ENCODE measurements at regions not wholly inside any gene's neighbourhood (a gene's known extent, or its start where the extent isn't known, plus 50 kb on each side); places are given as distances from the start of the nearest gene placed in this dataset.
A peak's percentile ranks its signal among the peaks of the same experiment; 100 is the strongest.

DNA sequence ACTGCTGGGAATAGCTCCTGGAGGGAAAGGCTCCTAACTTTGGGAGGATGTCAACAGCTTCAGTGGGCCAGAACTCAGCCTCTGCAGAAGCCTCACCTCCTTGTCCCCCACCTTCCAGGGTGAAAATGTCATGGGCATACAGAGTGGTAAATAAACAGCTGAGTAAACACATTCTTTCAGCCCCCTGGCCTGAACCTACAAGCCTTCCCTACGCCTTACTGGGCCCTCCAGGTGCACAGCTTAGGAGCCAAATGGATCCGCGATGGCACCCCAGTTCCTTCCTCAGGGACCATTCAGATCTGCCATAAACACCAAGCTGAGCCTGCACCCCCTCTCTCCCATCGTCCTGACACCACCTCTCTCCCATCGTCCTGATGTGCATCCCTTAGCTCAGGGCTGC, 126.2 kb upstream of the IGF1R start:
- Histone ChIP-seq H3K4me1 (ENCODE audit: control insufficient read depth, extremely low read depth, insufficient read depth, low read length) (peaks cover 2% of the 10 kb centered on the region), H3K4me2 (ENCODE audit: extremely low read depth, insufficient read depth, low read length) (no peak overlapping the region), H3K9ac (ENCODE audit: insufficient read depth, low read length) (no peak overlapping the region), H3K79me2 (ENCODE audit: control insufficient read depth, insufficient read depth, low read length) (no peaks in the 10 kb centered on the region), H2AFZ (ENCODE audit: low read length) (no peak overlapping the region), H4K20me1 (ENCODE audit: control insufficient read depth, extremely low read depth, insufficient read depth, low read length) (no peaks in the 10 kb centered on the region), H3K9me3 (ENCODE audit: control insufficient read depth, insufficient read depth, low read depth, low read length) (no peaks in the 10 kb centered on the region), H3K36me3 (ENCODE audit: control insufficient read depth, insufficient read depth, low read length) (no peaks in the 10 kb centered on the region), H3K4me3 (replicated peaks in 1 of 4; ENCODE audit: control extremely low read depth in 1 of 4, insufficient read depth in 1 of 4, low read depth in 3 of 4, low read length in 4 of 4) (no peak overlapping the region), H3K27me3 (ENCODE audit: control insufficient read depth, insufficient read depth, low read length) (no peaks in the 10 kb centered on the region), H3K27ac (ENCODE audit: insufficient read depth, low read length) (no peak overlapping the region)
- DNase-seq (ENCODE audit: low read depth in 2 of 2): no peak
- no peak for TF ChIP-seq CTCF (conservative IDR thresholded peaks at IDR 0.05 in 1 of 2, IDR thresholded peaks at IDR 0.05 in 1 of 2; ENCODE audit: low read depth in 1 of 2, low read length in 2 of 2)
- no peak for TF ChIP-seq EZH2 (IDR thresholded peaks at IDR 0.05; ENCODE audit: low read length, missing control alignments)

GRCh38 chr15:98523912-98524662, 124.3 kb upstream of the IGF1R start:
- no peak overlapping the region for H3K4me3 ChIP-seq (replicated peaks in 1 of 4; ENCODE audit: control extremely low read depth in 1 of 4, insufficient read depth in 1 of 4, low read depth in 3 of 4, low read length in 4 of 4)
- no peaks in the 10 kb centered on the region for H4K20me1 ChIP-seq (ENCODE audit: control insufficient read depth, extremely low read depth, insufficient read depth, low read length)
- peaks cover 2% of the 10 kb centered on the region for H3K4me1 ChIP-seq (ENCODE audit: control insufficient read depth, extremely low read depth, insufficient read depth, low read length)
- no peaks in the 10 kb centered on the region for H3K36me3 ChIP-seq (ENCODE audit: control insufficient read depth, insufficient read depth, low read length)
- no peak for DNase-seq (ENCODE audit: low read depth in 2 of 2)
- H3K4me2 ChIP-seq (ENCODE audit: extremely low read depth, insufficient read depth, low read length): no peak overlapping the region
- no peak overlapping the region for H2AFZ ChIP-seq (ENCODE audit: low read length)
- no peak overlapping the region for H3K9ac ChIP-seq (ENCODE audit: insufficient read depth, low read length)
- H3K9me3 ChIP-seq (ENCODE audit: control insufficient read depth, insufficient read depth, low read depth, low read length): no peaks in the 10 kb centered on the region
- no peaks in the 10 kb centered on the region for H3K27me3 ChIP-seq (ENCODE audit: control insufficient read depth, insufficient read depth, low read length)
- H3K79me2 ChIP-seq (ENCODE audit: control insufficient read depth, insufficient read depth, low read length): no peaks in the 10 kb centered on the region
- TF ChIP-seq CTCF (conservative IDR thresholded peaks at IDR 0.05 in 1 of 2, IDR thresholded peaks at IDR 0.05 in 1 of 2; ENCODE audit: low read depth in 1 of 2, low read length in 2 of 2): no peak
- no peak for TF ChIP-seq EZH2 (IDR thresholded peaks at IDR 0.05; ENCODE audit: low read length, missing control alignments)
- no peak overlapping the region for H3K27ac ChIP-seq (ENCODE audit: insufficient read depth, low read length)

GRCh38 chr15:98524838-98525660, 123.3 kb upstream of the IGF1R start:
- Histone ChIP-seq H3K79me2 (ENCODE audit: control insufficient read depth, insufficient read depth, low read length) (no peaks in the 10 kb centered on the region), H3K4me3 (replicated peaks in 1 of 4; ENCODE audit: control extremely low read depth in 1 of 4, insufficient read depth in 1 of 4, low read depth in 3 of 4, low read length in 4 of 4) (peak overlapping the region in 1 of 4 experiments; percentile 12), H3K9ac (ENCODE audit: insufficient read depth, low read length) (no peak overlapping the region), H3K4me2 (ENCODE audit: extremely low read depth, insufficient read depth, low read length) (peak overlapping the region; percentile 40), H4K20me1 (ENCODE audit: control insufficient read depth, extremely low read depth, insufficient read depth, low read length) (no peaks in the 10 kb centered on the region), H3K27me3 (ENCODE audit: control insufficient read depth, insufficient read depth, low read length) (no peaks in the 10 kb centered on the region), H2AFZ (ENCODE audit: low read length) (peak overlapping the region; percentile 76), H3K4me1 (ENCODE audit: control insufficient read depth, extremely low read depth, insufficient read depth, low read length) (peaks cover 2% of the 10 kb centered on the region), H3K27ac (ENCODE audit: insufficient read depth, low read length) (no peak overlapping the region), H3K9me3 (ENCODE audit: control insufficient read depth, insufficient read depth, low read depth, low read length) (no peaks in the 10 kb centered on the region), H3K36me3 (ENCODE audit: control insufficient read depth, insufficient read depth, low read length) (no peaks in the 10 kb centered on the region)
- no peak for TF ChIP-seq EZH2 (IDR thresholded peaks at IDR 0.05; ENCODE audit: low read length, missing control alignments)
- no peak for TF ChIP-seq CTCF (conservative IDR thresholded peaks at IDR 0.05 in 1 of 2, IDR thresholded peaks at IDR 0.05 in 1 of 2; ENCODE audit: low read depth in 1 of 2, low read length in 2 of 2)
- no peak for DNase-seq (ENCODE audit: low read depth in 2 of 2)
